K562 (cell line): ENCODE measurements at regions not wholly inside any gene's neighbourhood (a gene's known extent, or its start where the extent isn't known, plus 50 kb on each side); places are given as distances from the start of the nearest gene placed in this dataset.
A peak's percentile ranks its signal among the peaks of the same experiment; 100 is the strongest.

ENCODE experiments used
- ATAC-seq: fragments of 200-7000 bp; cut with Tn5 transposase; 3 replicates; pipeline ENCODE4 v1.9.1; 2020; ENCODE audit warnings: moderate library complexity
- BruUV-seq: library from RNA; stranded (reverse); fragments of 400-500 nt; replicated peaks from 2 replicates; lab custom pipeline; 2021; lab: Mats Ljungman, UMichigan
- CTCF ChIA-PET: fragments of 300-600 bp; formaldehyde crosslinking; extraction: SDS; loops from one replicate; lab custom pipeline; 2021; ENCODE audit warnings: low intra/inter-chr PET ratio; lab: Yijun Ruan, JAX
- POLR2A ChIA-PET: fragments of 300-600, 350-650 bp; sonication (Branson Sonifier 250); formaldehyde crosslinking; extraction: SDS; loops from one replicate; lab custom pipeline; 2021; ENCODE audit warnings: antibody characterized with exemption, inconsistent platforms; lab: Yijun Ruan, JAX
- DNase-seq, 4 experiments: peaks; one replicate each; pipeline versions ENCODE4 v3.0.0 to v3.0.0-alpha.2; 2011 to 2018; ENCODE audit warnings: low spot score in 3 of 4, mixed read lengths in 3 of 4; ENCODE audit errors: extremely low read depth in 1 of 4
- FAIRE-seq: peaks from 2 replicates; lab custom pipeline; 2011; peaks lifted over from hg19 to GRCh38; lab: Jason Lieb, UNC
- H2AFZ ChIP-seq: 2 replicates; pipeline ENCODE4 v1.6.0; 2011; ENCODE audit warnings: low read depth, low read length, control low read depth, inconsistent platforms
- H3K27ac ChIP-seq: fragments of 200-600 bp; 3 replicates; pipeline ENCODE4 v1.8.0; 2011; ENCODE audit warnings: low read depth, mild to moderate bottlenecking, control low read depth, inconsistent platforms, low read length, moderate library complexity, mixed read lengths; ENCODE audit errors: extremely low read depth
- H3K27me3 ChIP-seq, 2 experiments: fragments of 300-600 bp in 1 of 2; 2 replicates in 1 of 2; 3 replicates in 1 of 2; pipeline versions ENCODE4 v1.6.0 to v1.8.0; 2011; ENCODE audit warnings: inconsistent platforms in 2 of 2, low read length in 2 of 2, mild to moderate bottlenecking in 1 of 2, mixed read lengths in 1 of 2, moderate library complexity in 1 of 2; ENCODE audit not compliant: control insufficient read depth in 2 of 2, insufficient read depth in 2 of 2
- H3K36me3 ChIP-seq: fragments of 300-600 bp; 3 replicates; pipeline ENCODE4 v1.8.0; 2011; ENCODE audit warnings: mild to moderate bottlenecking, low read length, inconsistent platforms; ENCODE audit not compliant: control insufficient read depth, insufficient read depth
- H3K4me1 ChIP-seq, 2 experiments: fragments of 200-600 bp in 1 of 2; replicated peaks in 1 of 2; 2 replicates in 1 of 2; 3 replicates in 1 of 2; pipeline versions ENCODE4 v1.5.1 to v1.8.0; 2011; ENCODE audit warnings: inconsistent platforms in 2 of 2, low read length in 2 of 2, mild to moderate bottlenecking in 1 of 2, mixed read lengths in 1 of 2, moderate library complexity in 1 of 2; ENCODE audit not compliant: control insufficient read depth in 2 of 2, insufficient read depth in 2 of 2
- H3K4me2 ChIP-seq: 2 replicates; pipeline ENCODE4 v1.6.1; 2011; ENCODE audit warnings: low read length, control low read depth, inconsistent platforms, mixed read lengths; ENCODE audit not compliant: insufficient read depth
- H3K4me3 ChIP-seq: fragments of 200-600 bp; sonication (generic), shearing (Covaris generic); 2 replicates; pipeline ENCODE4 v1.5.1; 2016; ENCODE audit warnings: control low read depth, inconsistent platforms
- H3K79me2 ChIP-seq: fragments of 200-600 bp; 3 replicates; pipeline ENCODE4 v1.8.0; 2011; ENCODE audit warnings: low read length, inconsistent platforms; ENCODE audit not compliant: control insufficient read depth, insufficient read depth
- H3K9ac ChIP-seq, 2 experiments: 2 replicates each; pipeline versions ENCODE4 v1.6.0 to v1.6.1; 2011; ENCODE audit warnings: low read depth in 2 of 2, low read length in 2 of 2, control low read depth in 1 of 2, inconsistent platforms in 1 of 2, mild to moderate bottlenecking in 1 of 2, mixed read lengths in 1 of 2; ENCODE audit not compliant: insufficient read depth in 1 of 2
- H3K9me1 ChIP-seq: one replicate; pipeline ENCODE4 v1.6.0; 2011; ENCODE audit warnings: inconsistent platforms, mild to moderate bottlenecking, low read length, moderate library complexity; ENCODE audit not compliant: control insufficient read depth, insufficient read depth
- H3K9me3 ChIP-seq: replicated peaks from 2 replicates; pipeline ENCODE4 v1.5.1; 2011; ENCODE audit warnings: low read depth, low read length, inconsistent platforms; ENCODE audit not compliant: control insufficient read depth, insufficient read depth
- H4K20me1 ChIP-seq: replicated peaks from 2 replicates; pipeline ENCODE4 v1.6.1; 2011; ENCODE audit warnings: low read length, inconsistent platforms, mixed read lengths; ENCODE audit not compliant: control insufficient read depth, insufficient read depth
- BCOR ChIP-seq: fragments of 450-650 bp; IDR thresholded peaks from 2 replicates; pipeline ENCODE4 v1.6.1; 2016
- BRF1 ChIP-seq: IDR thresholded peaks from 3 replicates; pipeline ENCODE4 v1.6.1; 2011; ENCODE audit warnings: borderline replicate concordance, mild to moderate bottlenecking; ENCODE audit not compliant: insufficient read length; ENCODE audit errors: extremely low read depth
- FOS ChIP-seq: IDR thresholded peaks from 3 replicates; pipeline ENCODE4 v1.6.1; 2011; ENCODE audit not compliant: insufficient read length; ENCODE audit errors: extremely low read depth
- HDAC6 ChIP-seq: IDR thresholded peaks from 2 replicates; pipeline ENCODE4 v1.6.1; 2012; ENCODE audit warnings: low read depth, mild to moderate bottlenecking, control low read depth, inconsistent platforms, low read length, moderate library complexity
- HIVEP1 ChIP-seq: fragments of 250-450 bp; sonication (Bioruptor Pico); IDR thresholded peaks from 2 replicates; pipeline ENCODE4 v1.4.0; 2020; ENCODE audit warnings: mild to moderate bottlenecking
- POLR2A ChIP-seq: fragments of 450-650 bp; conservative IDR thresholded peaks from 2 replicates; pipeline ENCODE4 v1.6.1; 2016
- PRPF4 ChIP-seq: fragments of 200-400 bp; formaldehyde crosslinking; IDR thresholded peaks from one replicate; pipeline ENCODE4 v1.6.1; 2017; ENCODE audit warnings: low read length, low read depth, mild to moderate bottlenecking; ENCODE audit not compliant: insufficient read depth, poor library complexity, severe bottlenecking
- ZNF282 ChIP-seq: sonication (generic); formaldehyde crosslinking; IDR thresholded peaks from 2 replicates; pipeline ENCODE4 v1.8.1; 2023; ENCODE audit warnings: missing genetic modification reagents
- WGBS: fragments of 100-300 bp; shearing (Covaris generic); methylation state at CpG from one replicate; pipeline ENCODE4 v1.1.6; 2016; ENCODE audit warnings: low coverage, mixed read lengths; ENCODE audit not compliant: insufficient coverage; ENCODE audit errors: missing lambda C conversion rate; 5-methylcytosine and 5-hydroxymethylcytosine counted together
- in situ Hi-C: fragments of 300-500 bp; cut with MboI; formaldehyde crosslinking; loops from 4 replicates; pipeline ENCODE4 v1.15.0; 2018; ENCODE audit warnings: inconsistent platforms, mixed read lengths
- intact Hi-C: fragments of 100-400 bp; cut with micrococcal nuclease; formaldehyde crosslinking; loops from 2 replicates; pipeline ENCODE4 v1.14.2; 2022
- TF ChIP-seq, protein P1 (sequence below): fragments of 150-350 bp; IDR thresholded peaks from 2 replicates; pipeline ENCODE4 v1.6.1; 2014; ENCODE audit warnings: low read depth, mild to moderate bottlenecking, low read length, borderline replicate concordance

DNA sequence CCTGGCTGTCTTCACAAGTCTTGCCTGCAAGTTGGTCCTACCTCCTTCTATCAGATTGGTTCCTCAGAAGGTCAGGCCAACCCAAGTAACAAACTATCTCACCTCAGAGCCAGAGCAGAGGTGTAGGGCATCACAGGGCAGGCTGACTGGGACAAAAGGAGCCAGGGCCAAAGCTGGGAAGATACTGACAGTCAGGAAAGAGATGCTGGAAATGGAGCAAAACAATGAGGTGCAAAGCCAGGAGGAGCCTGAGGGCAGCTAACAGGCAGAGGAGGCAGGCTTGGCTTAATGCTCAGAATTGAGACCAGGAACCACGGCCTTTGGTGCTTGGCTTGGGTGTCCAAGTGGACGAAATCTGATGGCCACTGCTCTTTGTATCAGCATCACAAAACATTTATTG is 68.4 kb upstream of the PNMA1 start:
- DNase-seq (no peak), FAIRE-seq (no peak), ATAC-seq (no peak)
- ChIA-PET POLR2A (no interaction called here), CTCF (no interaction called here)
- in situ Hi-C loops: no loop called here
- peaks cover 78% of the 10 kb centered on the region for H3K79me2 ChIP-seq
- no peak overlapping the region for H3K4me2 ChIP-seq
- BruUV-seq: no TSS peak
- no peak overlapping the region for H2AFZ ChIP-seq
- no CpG with 5 or more reads among the region's 2 CpGs for WGBS
- H4K20me1 ChIP-seq: no peaks in the 10 kb centered on the region; the same call in 1 of the 2 replicates
- H3K9me1 ChIP-seq: no peaks in the 10 kb centered on the region
- H3K36me3 ChIP-seq: peaks cover 4% of the 10 kb centered on the region; the same call in 1 of the 3 replicates
- H3K4me1 ChIP-seq: peaks cover 25 to 37% of the 10 kb centered on the region in 2 experiments
- no peaks in the 10 kb centered on the region for H3K27me3 ChIP-seq
- H3K4me3 ChIP-seq: no peak overlapping the region
- peak overlapping the region; percentile 50; the same call in 1 of the 3 replicates for H3K27ac ChIP-seq
- no peak for TF ChIP-seq HDAC6
- intact Hi-C loops: no loop called here
- no peaks in the 10 kb centered on the region for H3K9me3 ChIP-seq
- H3K9ac ChIP-seq: peak overlapping the region; percentile 29 to 44; a peak in 2 of 4 replicates

DNA sequence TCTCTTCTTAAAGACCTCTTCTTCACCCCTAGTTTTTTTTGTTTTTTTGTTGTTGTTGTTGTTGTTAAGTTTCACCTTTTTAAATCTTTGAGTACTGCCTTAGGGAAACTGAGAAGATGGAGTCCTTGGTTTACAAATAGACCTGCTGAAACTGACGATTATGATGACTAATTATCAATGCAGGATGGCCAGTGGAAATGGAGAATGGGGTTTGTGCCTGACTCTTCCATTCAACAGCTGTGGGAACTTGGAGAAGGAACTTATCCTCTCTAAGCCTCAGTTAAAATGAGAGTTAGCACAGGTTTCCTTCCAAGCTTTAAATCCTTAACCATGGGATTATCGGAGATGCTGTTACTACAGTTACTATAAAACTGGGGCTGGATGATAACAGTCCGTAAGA is 66.7 kb upstream of the PNMA1 start:
- WGBS: 82% methylated on average over 3 of the region's 3 CpGs
- H4K20me1 ChIP-seq: no peaks in the 10 kb centered on the region; the same call in 1 of the 2 replicates
- ATAC-seq (no peak), FAIRE-seq (no peak), DNase-seq (no peak)
- H2AFZ ChIP-seq: no peak overlapping the region
- CTCF ChIA-PET: no interaction called here
- POLR2A ChIA-PET: interaction anchor here (0.7 to 1.5 kb wide), 2 partner anchors 23 to 52 kb away, joined by 3 to 5 read pairs; no protein-coding TSS in a partner anchor
- no peak overlapping the region for H3K4me2 ChIP-seq
- no peaks in the 10 kb centered on the region for H3K27me3 ChIP-seq
- BruUV-seq: no TSS peak
- intact Hi-C loops (no loop called here), in situ Hi-C loops (no loop called here)
- no peak overlapping the region for H3K9ac ChIP-seq
- H3K9me1 ChIP-seq: no peaks in the 10 kb centered on the region
- TF ChIP-seq PRPF4: no peak
- no peak for TF ChIP-seq POLR2A
- no peak for TF ChIP-seq ZNF282 (CRISPR knock-in tag)
- TF ChIP-seq BRF1: no peak
- TF ChIP-seq FOS: no peak
- TF ChIP-seq HIVEP1 (CRISPR knock-in tag): no peak
- no peak for TF ChIP-seq BCOR
- TF ChIP-seq, protein P1, sequence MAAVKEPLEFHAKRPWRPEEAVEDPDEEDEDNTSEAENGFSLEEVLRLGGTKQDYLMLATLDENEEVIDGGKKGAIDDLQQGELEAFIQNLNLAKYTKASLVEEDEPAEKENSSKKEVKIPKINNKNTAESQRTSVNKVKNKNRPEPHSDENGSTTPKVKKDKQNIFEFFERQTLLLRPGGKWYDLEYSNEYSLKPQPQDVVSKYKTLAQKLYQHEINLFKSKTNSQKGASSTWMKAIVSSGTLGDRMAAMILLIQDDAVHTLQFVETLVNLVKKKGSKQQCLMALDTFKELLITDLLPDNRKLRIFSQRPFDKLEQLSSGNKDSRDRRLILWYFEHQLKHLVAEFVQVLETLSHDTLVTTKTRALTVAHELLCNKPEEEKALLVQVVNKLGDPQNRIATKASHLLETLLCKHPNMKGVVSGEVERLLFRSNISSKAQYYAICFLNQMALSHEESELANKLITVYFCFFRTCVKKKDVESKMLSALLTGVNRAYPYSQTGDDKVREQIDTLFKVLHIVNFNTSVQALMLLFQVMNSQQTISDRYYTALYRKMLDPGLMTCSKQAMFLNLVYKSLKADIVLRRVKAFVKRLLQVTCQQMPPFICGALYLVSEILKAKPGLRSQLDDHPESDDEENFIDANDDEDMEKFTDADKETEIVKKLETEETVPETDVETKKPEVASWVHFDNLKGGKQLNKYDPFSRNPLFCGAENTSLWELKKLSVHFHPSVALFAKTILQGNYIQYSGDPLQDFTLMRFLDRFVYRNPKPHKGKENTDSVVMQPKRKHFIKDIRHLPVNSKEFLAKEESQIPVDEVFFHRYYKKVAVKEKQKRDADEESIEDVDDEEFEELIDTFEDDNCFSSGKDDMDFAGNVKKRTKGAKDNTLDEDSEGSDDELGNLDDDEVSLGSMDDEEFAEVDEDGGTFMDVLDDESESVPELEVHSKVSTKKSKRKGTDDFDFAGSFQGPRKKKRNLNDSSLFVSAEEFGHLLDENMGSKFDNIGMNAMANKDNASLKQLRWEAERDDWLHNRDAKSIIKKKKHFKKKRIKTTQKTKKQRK: no peak
- H3K4me3 ChIP-seq: no peak overlapping the region
- no peak overlapping the region for H3K27ac ChIP-seq
- H3K36me3 ChIP-seq: peaks cover 4% of the 10 kb centered on the region; the same call in 1 of the 3 replicates
- H3K79me2 ChIP-seq: peaks cover 66% of the 10 kb centered on the region
- H3K9me3 ChIP-seq: no peaks in the 10 kb centered on the region
- H3K4me1 ChIP-seq: peaks cover 25 to 28% of the 10 kb centered on the region in 2 experiments
